ENCODE measurements at regions not wholly inside any gene's neighbourhood (a gene's known extent, or its start where the extent isn't known, plus 50 kb on each side); places are given as distances from the start of the nearest gene placed in this dataset.

DNA sequence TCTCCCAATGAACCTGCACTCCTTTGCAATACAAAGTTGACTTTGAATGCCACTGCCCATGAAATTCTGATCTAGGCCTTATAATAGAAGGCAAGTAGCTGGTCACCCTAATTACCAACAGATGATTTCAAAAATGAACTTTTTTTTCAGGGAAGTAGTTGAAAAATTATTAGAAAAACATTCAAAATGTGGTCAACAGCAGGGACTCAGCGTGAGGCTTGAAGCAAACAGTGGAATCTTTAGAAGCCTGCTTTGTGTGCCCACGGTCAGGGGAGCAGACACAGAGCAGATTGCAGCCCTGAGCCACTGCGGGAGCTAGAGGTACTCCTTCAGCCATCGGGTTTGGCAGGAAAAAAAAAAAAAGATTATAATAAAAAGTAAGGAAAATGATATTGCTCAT, 87.1 kb upstream of the HEY2 start:
- no peak for DNase-seq

GRCh38 chr6:125665295-125665814, 84.1 kb upstream of the HEY2 start:
- no peak for DNase-seq

DNA sequence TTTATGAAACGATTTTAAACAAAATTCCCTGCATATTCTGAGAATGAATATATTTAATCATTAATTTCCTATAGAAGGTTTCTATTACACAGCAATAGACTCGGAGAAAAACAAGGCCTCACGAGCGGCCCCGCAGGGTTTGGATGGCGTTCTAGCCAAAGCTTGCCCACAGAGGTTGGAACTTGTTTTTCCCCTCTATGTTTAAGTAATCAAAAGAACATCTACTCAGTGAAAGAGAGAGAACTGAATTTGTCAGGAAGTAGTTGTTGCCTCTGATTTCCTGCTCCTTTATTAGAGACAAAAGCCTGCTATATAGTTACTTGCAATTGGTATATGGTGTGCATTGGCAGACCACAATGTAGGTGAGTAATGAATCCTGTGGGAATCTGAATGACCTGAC, 82.1 kb upstream of the HEY2 start:
- DNase-seq = no peak

DNA sequence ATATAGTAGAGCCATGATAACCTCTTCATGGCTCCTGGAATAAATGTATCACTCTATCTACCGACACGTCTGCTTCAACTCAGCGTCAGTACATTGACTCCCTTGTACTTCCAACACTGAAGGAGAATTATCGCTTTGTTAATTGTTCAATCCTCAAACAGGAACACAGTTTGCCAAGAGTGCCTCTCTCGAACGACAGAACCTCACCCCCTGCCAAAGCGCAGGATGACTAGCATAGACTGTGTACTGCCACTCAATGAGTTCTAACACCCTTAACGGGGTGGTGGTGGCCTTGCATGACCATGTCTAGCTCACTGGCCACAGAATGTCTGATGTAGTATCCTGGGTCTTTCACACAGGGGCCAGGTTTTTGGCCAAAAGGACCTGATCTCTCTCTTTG, 81.4 kb upstream of the HEY2 start:
- DNase-seq = no peak

DNA sequence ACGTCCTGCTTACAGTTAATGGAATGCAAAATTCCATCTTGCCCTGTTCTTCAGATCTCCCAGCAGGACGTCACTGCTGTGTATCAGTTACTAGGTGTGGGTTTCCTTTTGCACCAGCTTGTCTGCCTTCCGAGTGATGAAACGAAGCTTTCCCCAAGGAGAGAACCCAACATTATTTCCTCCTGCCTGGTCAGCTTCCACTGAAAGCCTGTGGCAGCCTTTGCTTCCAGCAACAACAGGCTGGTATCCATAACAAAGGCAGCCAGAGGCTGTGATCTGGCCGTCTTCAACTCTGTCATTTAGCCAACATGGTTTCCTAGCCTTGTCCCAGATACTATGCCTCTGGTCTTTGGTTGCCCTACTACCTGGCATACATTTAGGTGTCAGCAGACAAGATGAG, 78.9 kb upstream of the HEY2 start:
- no peak for DNase-seq

GRCh38 chr6:125671323-125671722, 78.1 kb upstream of the HEY2 start:
- DNase-seq = no peak

DNA sequence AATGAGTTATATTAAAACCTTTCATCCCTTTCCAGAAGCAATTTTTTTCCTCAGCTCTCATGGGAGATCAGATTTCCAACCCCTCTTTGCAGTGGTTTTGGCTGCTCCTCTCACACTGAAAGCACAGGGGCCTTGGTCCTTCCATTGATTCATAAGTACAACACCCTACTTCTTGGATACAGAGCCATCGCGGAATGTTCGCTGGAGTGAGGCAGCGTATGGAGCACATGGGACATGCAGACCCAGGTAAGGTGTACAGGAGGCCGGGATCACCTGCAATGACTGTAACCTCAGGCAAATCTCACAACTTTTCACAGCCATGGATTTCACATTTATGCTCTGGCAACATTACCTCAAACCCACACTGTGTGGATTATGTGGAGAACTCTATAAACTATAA, 75.2 kb upstream of the HEY2 start:
- DNase-seq = no peak

DNA sequence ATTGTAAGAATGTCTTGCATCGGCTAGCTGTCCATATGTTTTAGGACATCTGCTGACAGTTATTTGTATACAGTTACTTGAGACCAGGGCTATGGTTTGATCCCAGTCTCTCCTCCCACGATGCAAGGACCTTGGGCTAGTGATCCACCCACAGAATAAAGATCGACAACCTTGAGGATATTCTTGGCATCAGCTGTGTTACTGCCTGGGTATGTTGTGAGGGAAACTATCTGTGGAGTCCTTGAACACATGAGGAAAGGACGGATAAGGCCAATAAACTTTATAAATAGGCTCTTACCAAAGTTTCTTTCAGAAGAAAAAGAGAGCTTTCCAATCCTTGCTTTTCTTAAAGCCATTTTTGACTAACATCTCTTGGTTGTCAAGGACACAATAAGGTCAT, 70.8 kb upstream of the HEY2 start:
- no peak for DNase-seq

GRCh38 chr6:125679128-125679527, 70.3 kb upstream of the HEY2 start:
- DNase-seq = no peak

GRCh38 chr6:125679651-125680050, 69.8 kb upstream of the HEY2 start:
- no peak for DNase-seq

DNA sequence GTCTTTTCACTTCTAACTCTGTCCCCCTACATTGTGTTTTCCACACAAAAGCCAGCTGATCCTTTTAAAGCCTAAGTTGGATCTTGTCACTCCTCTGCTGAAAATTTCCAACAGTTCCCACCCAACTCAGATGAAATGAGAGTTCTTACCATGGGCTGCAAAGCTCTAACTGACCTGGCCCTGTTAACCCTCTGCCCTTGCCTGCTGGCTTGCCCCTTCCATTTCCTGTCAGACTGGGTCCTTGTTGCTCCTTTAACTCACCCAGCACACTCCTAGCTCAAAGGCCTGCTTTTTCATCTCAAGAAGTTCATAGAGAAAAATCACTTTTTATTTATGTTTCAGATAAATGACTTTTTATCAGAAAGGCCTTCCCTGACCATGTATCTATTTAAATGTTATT, 66.5 kb upstream of the HEY2 start:
- DNase-seq = no peak

GRCh38 chr6:125688138-125688537, 61.3 kb upstream of the HEY2 start:
- no peak for DNase-seq

- no peak for DNase-seq
These were observed 56.0 kb upstream of the HEY2 start for GRCh38 chr6:125693480-125693879.

- no peak for DNase-seq
These were observed 49.8 kb upstream of the HEY2 start for GRCh38 chr6:125699591-125699990.
